Suppressor macrophage treated with lipopolysaccharide for 1 hour (primary cell): ENCODE measurements at regions not wholly inside any gene's neighbourhood (a gene's known extent, or its start where the extent isn't known, plus 50 kb on each side); places are given as distances from the start of the nearest gene placed in this dataset.

Experiments used
- DNase-seq, 3 donors: peaks; one replicate each; pipeline ENCODE4 v3.0.0-alpha.2; 2020 to 2022

GRCh38 chr12:77619425-77619824 lies 211.3 kb upstream of the NAV3 start:
- no peak for DNase-seq

DNA sequence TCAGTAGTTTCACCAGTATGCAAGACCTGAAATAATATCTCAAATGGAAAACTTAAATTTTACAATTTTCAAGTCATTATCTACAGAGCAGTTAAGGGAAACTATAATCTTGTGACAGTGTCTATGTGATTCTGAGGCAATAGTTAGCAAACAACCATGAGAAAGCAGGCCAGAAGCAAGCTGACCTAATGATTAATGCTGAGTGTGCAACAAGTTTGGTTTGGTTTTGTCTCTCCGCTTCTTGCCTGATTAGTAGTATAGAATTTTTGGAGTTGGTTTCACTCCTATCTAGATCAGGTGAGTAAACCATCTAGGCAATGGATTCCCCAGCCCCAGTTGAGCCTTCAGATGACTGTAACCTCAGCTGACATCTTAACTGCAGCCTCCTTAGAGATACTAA lies 212.9 kb upstream of the NAV3 start:
- no peak for DNase-seq

GRCh38 chr12:77615332-77615731 lies 215.4 kb upstream of the NAV3 start:
- no peak for DNase-seq

- no peak for DNase-seq
Observed at GRCh38 chr12:77613411-77613810, 217.3 kb upstream of the NAV3 start.

GRCh38 chr12:77610446-77610845 lies 220.2 kb upstream of the NAV3 start:
- DNase-seq: no peak

DNA sequence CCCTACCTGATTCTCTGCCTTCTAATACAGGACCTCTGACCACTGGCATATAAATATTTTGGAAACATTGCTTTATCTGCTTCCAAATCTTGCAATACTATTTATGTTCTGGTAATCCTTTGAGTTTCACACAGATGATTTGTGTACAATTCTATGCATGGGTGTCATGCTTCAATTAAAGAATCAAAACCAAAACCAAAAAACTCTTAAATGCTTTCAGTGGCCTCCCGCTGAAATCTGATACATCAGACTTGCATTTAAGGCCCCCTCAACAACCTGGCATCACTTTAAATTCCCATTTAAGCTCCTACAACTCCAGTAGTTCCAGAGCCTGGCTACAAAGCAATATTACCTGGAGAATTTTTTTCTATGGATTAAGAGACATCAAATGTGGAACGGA lies 221.7 kb upstream of the NAV3 start:
- DNase-seq: no peak

- no peak for DNase-seq
Observed at GRCh38 chr12:77608271-77608824, 222.3 kb upstream of the NAV3 start.

DNA sequence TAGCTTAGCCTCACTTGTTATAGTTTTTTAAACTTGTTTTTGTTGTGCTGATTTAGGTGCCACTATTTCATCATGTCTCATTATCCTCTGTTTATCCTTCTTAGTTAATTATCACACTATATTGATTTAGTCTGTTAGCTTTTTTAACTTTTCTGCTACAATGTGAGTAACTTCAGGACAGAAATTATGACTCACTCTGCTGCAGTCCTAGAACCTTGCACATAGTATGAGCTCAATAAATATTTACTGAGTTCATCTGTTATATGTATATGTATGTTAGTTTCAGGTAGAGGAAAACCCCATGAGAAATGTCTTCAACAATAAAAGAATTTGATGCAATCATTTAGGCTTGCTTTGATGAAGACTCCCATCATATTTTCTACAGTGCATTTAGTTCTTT lies 224.3 kb upstream of the NAV3 start:
- DNase-seq: no peak

- no peak for DNase-seq
Observed at GRCh38 chr12:77603946-77604345, 226.7 kb upstream of the NAV3 start.

DNA sequence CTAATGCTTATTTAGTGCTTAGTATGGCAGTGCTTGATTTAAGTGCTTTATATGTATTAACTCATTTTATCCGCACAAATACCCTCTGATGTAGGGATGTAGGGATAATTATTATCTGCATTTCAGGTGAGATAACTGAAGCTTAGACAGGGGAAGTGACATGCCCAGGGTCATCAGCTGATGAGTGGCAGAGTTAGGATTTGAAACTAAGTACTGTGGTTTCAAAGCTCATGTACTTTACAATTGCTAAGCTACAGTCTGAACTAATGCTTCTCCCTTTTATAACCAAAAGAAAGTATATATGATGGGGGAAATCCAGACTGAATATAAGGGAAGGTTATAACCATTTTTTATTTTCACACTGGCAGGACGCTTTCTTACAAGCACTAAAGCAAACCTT lies 229.6 kb upstream of the NAV3 start:
- no peak for DNase-seq

GRCh38 chr12:77600468-77600843 lies 230.2 kb upstream of the NAV3 start:
- DNase-seq: no peak

GRCh38 chr12:77599782-77600467 lies 230.8 kb upstream of the NAV3 start:
- no peak for DNase-seq

DNA sequence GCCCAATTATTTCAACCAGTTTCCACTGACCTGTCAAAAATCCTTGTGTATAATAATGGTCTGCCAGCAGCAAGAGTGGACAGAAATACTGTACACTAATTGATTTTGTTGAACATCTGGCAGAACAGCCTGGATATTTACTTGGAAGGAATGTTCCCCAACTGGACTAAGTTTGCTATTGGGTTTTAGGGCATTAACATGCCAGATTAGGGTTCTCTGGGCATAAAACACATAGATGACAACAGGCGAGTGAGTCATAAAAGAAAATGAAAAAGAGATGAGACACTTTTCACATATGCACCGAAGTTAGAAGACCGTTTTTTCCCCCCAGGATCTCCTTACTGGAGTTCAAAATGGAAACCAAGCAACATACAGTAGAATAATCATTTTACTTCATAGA lies 236.3 kb upstream of the NAV3 start:
- no peak for DNase-seq

- no peak for DNase-seq
Observed at GRCh38 chr12:77592836-77593235, 237.9 kb upstream of the NAV3 start.

DNA sequence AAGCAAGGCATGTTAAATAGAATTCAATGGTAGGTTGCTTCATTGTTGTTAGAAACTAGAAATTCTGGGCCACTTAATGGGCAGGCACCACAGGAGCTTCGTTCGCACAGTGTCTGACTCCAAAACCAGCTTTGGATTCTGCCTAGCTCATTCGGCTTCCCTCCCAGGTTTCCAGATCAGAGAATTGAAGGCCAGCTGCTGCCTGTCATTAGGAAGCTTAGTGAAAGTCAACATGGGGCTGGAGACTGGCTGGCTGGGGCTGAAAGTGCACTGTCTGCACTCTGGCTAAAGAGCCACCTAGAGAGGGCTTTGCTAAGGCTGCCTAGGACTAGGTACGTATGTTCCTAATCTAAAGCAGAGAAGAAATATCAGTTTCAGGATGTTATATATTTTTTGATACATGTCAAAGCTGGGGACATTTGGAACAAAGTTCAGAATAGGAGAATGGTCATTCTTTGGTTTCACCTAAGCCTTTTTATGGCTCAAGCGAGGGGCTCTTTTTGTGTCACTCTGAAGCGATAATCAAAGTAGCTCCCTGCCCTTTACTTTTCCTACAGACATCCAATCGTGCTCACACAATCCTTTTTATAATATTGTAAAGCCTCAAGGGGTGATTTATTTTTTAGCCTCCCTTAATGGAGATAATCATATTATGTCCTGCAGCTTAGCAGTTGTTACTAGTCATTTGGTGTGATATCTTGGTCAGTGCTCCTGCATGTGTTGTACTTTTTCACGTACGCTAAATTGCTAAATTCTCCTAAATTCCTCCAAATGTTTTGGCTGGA lies 238.5 kb upstream of the NAV3 start:
- no peak for DNase-seq

DNA sequence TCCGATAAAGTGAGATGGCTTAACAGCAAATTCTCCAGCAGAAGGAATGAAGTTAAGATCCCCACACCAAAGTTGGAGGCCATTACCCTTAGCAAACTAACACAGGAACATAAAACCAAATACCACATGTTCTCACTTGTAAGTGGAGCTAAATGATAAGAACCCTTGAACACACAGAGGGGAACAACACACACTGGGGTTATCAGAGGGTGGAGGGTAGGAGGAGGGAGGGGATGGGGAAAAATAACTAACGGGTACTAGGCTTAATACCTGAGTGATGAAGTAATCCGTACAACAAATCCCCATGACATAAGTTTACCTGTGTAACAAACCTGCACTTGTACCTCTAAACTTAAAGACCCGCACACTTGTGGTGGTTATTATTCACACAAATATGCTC lies 240.4 kb upstream of the NAV3 start:
- no peak for DNase-seq

GRCh38 chr12:77584860-77585259 lies 245.8 kb upstream of the NAV3 start:
- DNase-seq: no peak

GRCh38 chr12:77578466-77579220 lies 252.1 kb upstream of the NAV3 start:
- DNase-seq: no peak

DNA sequence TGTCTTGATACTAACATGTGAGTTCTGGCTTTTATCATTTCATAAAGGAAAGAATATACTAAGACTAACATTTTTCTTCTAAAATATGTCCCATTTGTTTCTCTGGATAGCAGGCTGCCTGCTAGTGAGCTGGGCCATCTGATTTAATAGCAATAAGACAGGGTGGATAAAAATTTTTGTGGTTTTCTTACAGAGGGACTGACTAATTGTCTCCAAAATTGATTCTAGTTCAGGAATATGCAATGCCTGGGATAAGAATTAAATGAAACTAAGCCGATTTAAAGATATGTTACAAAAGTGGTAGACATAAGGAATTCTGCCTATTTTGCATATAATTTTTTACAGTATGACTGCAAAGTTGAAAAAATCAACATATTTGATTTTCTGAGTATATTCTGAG lies 252.9 kb upstream of the NAV3 start:
- no peak for DNase-seq

DNA sequence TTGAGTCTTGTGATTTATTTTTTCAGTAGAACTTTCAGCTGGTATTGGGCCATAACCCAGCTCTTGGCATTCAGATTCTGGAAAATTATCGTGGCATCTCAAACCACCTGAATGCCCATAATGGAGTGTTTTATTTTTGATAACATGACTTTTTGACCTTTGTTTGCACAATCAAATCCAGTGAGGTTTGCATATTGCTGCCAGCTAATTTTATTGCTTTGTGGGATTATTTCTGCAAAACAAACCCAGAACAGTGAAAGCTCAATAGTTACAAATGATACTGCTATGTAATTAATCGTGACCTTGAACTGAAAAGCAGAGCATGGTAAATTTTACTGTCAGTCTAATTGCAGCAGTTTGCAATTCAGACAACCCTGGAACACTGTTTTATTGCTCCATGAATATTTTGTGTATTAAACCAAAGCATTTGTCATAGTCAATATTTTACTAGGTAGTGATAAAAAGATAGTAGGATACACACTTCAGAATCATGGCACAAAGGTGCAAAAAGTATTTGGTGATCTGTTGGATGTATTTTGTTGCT lies 255.2 kb upstream of the NAV3 start:
- DNase-seq: no peak

- no peak for DNase-seq
Observed at GRCh38 chr12:77572371-77572770, 258.3 kb upstream of the NAV3 start.

DNA sequence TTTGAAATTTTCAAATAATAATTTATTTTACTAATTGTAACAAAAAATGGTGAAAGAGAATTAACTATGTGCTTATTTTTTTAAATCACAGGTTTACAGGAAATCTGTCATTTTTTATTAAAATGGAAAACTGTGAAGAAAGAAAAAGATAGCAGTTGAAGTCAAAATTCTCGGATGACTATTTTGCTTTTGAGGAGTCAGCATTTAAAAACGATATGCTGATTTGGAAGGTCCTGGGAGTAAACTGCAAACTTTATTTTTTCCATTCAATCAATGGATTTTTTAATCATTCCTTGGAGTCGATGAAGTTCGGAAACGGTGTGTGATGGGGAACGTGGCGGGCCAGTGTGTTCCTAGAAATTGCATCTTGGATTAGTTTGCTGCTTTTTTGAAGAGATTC lies 258.9 kb upstream of the NAV3 start:
- no peak for DNase-seq

GRCh38 chr12:77571127-77571526 lies 259.6 kb upstream of the NAV3 start:
- no peak for DNase-seq
